NCI-H1436 treated with DMSO at 0.1 percent for 48 hours (cell line): ENCODE measurements at regions not wholly inside any gene's neighbourhood (a gene's known extent, or its start where the extent isn't known, plus 50 kb on each side); places are given as distances from the start of the nearest gene placed in this dataset.

Experiments
- DNase-seq: peaks from one replicate; lab custom pipeline; 2025; lab: John Stamatoyannopoulos, UW

GRCh38 chr3:127136706-127137105, 56.2 kb upstream of the PRR23E start:
- no peak for DNase-seq

- DNase-seq = no peak
Observed at GRCh38 chr3:127137113-127137512, 55.8 kb upstream of the PRR23E start.

- no peak for DNase-seq
Observed at GRCh38 chr3:127137757-127138536, 55.0 kb upstream of the PRR23E start.

GRCh38 chr3:127139601-127140500, 53.1 kb upstream of the PRR23E start:
- DNase-seq = no peak

GRCh38 chr3:127140501-127141460, 52.1 kb upstream of the PRR23E start:
- no peak for DNase-seq

GRCh38 chr3:127141921-127142730, 50.8 kb upstream of the PRR23E start:
- peak; percentile 87 for DNase-seq
